ENCODE measurements at regions not wholly inside any gene's neighbourhood (a gene's known extent, or its start where the extent isn't known, plus 50 kb on each side); places are given as distances from the start of the nearest gene placed in this dataset.

DNA sequence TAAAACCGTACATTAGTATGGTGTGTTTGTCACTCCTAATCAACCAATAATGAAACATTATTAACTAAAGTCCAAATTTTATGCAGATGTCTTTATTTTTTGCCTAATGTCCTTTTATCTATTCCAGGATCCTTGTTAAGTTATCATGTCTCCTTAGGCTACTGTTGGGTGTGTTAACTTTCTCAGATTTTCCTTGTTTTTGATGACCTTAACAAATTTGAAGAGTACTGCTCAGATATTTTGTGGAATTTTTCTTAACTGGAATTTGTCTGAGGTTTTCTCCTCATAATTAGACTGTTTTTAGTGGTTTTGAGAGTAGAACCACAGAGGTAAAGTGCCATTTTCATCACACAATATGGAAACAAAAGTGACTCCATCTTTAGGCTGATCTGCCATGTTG, 406.3 kb downstream of the MEI4 start:
- TF ChIP-seq EZH2 (IDR thresholded peaks at IDR 0.05; ENCODE audit: insufficient read depth, poor library complexity, severe bottlenecking) (no peak), EZH2phosphoT487 (IDR thresholded peaks at IDR 0.05; ENCODE audit: insufficient read depth, low read depth) (no peak)
